ENCODE measurements at regions not wholly inside any gene's neighbourhood (a gene's known extent, or its start where the extent isn't known, plus 50 kb on each side); places are given as distances from the start of the nearest gene placed in this dataset.

GRCh38 chr6:156430386-156430785 lies 346.8 kb upstream of the ARID1B start:
- TF ChIP-seq CTCF (IDR thresholded peaks at IDR 0.05 in 2 of 3, conservative IDR thresholded peaks at IDR 0.05 in 1 of 3; ENCODE audit: borderline replicate concordance in 1 of 3, insufficient read depth in 1 of 3, low read depth in 2 of 3, low read length in 2 of 3): no peak
- TF ChIP-seq POLR2A (IDR thresholded peaks at IDR 0.05; ENCODE audit: borderline replicate concordance, extremely low read depth, insufficient read depth, insufficient read length): no peak
- TF ChIP-seq POLR2AphosphoS5 (IDR thresholded peaks at IDR 0.05; ENCODE audit: low read depth, low read length): no peak
- no peak for TF ChIP-seq MAX (IDR thresholded peaks at IDR 0.05)
- TF ChIP-seq SIN3A (IDR thresholded peaks at IDR 0.05; ENCODE audit: low read depth): no peak
- no peak for TF ChIP-seq ZFX (IDR thresholded peaks at IDR 0.05)
- no peak for TF ChIP-seq RAD21 (IDR thresholded peaks at IDR 0.05; ENCODE audit: low read depth)
